ENCODE measurements at regions not wholly inside any gene's neighbourhood (a gene's known extent, or its start where the extent isn't known, plus 50 kb on each side); places are given as distances from the start of the nearest gene placed in this dataset.

DNA sequence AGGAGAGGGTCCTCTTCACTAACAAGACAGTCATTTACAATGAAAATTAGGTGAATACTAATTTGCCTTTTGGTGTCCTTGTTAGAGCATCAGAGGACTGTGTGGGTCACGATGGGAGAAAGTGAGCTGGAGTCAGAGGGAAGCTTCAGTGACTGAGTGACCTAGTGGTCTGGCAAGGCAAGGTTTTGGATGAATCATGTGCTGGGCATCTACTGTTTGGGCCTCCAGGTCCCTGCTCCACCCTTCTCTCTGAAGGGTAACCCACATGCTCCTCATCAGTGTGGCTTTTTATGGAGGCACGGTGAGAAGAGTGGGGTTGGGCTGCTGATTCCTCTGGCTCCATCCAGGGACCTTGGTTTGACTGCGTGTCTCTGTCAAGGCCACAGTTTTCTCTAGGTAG is 60.5 kb upstream of the EXOC2 start:
- peak; percentile 1 for DNase-seq

DNA sequence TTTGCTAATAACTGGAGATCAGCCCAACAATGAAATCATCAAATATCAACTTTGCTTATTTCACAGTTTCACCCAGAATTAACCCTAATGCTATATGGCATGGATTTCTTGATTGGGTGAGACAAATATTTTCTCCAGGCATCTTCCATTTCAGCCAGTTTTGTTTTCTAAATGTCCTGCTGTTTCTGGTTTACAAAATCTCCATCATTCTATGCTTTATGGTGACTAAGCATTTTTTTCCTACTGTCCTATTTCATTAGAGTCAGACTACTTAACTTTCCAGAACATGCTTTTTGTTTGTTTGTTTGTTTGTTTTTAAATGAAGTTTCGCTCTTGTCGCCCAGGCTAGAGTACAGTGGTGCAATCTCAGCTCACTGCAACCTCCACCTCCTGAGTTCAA is 59.5 kb upstream of the EXOC2 start:
- no peak for DNase-seq

DNA sequence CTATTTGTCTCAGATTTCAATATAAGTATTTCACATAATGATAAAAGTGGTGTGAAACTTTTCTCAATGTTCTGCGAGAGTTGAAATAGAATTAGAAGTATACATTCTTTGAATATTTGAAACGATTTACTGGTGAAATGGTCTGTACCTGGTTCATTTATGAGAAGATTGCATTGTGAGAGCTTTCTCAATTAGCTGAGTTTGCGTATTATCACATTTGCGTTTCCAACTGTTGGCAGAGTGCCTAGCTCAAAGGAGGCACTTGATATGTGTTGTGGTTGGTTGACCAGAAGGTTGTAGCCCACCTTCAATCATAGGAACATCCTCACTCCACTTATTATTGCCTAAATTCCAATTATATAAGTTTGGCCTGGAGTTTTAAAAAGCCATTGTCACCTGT is 58.8 kb upstream of the EXOC2 start:
- no peak for DNase-seq

DNA sequence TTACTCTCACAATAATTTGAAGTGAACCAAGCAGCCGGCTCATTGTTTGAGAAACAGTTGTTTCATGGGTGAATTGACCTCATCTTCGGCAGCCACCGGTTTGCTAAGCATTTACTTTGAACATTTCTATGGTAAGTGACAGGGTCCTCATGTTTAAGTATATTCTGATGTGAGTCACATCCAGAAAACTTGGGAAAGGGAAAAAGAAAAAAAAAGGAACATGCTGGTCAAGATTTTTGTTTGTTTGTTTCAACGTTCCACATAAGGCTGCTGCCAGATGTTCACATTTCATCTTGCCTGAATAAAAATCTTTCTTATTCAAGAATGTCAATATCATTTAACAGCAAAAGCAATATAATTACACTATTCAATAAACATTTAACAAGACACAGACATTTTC is 55.0 kb upstream of the EXOC2 start:
- no peak for DNase-seq

DNA sequence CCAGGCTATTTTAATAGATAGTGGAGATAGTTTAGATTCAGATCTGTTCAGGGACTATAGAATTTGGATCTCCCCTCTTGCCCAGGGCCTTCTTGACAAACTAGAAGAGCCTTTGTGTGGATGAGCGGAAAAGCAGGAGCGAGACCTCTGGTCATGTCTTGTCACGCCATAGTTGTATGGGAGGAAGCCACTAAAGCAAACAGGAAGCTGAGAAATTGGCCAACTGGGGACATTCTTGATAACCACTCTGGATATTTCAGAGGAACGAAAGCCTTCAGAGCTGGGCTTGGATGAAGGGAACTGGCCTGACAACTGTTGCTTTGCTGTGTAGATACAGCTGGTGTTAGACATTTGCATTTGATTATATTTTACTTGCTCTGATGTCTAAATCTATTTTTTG is 54.1 kb upstream of the EXOC2 start:
- no peak for DNase-seq

DNA sequence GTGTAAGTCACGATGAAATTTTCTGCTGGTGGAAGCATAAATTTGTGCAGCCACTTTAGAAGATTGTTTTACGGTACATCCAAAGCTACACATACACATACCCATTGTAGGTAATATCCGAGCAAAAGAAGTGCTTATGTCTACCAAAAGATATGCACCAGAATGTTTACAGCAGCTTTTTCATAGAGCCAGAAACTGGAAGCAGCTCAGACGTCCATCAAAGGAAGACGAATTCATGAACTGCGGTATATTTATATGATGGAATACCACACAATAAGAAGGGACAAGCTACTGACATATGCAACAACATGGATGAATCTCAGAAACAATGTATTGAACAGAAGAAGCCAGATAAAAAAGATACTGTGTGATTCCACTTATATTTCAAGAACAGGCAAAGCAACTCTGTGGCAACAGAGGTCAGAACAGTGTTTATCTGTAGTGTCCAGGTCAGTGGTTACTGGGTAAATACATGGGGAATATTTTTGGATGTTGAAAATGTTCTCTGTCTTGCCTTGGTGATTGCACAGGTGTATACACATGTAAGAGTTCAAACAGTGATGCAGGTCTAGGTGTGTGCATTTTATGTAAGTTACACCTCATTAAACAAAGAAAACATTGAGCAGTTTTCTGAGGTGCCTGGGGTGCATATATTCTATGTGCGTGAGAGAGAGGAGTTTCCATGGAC is 51.9 kb upstream of the EXOC2 start:
- DNase-seq = no peak

DNA sequence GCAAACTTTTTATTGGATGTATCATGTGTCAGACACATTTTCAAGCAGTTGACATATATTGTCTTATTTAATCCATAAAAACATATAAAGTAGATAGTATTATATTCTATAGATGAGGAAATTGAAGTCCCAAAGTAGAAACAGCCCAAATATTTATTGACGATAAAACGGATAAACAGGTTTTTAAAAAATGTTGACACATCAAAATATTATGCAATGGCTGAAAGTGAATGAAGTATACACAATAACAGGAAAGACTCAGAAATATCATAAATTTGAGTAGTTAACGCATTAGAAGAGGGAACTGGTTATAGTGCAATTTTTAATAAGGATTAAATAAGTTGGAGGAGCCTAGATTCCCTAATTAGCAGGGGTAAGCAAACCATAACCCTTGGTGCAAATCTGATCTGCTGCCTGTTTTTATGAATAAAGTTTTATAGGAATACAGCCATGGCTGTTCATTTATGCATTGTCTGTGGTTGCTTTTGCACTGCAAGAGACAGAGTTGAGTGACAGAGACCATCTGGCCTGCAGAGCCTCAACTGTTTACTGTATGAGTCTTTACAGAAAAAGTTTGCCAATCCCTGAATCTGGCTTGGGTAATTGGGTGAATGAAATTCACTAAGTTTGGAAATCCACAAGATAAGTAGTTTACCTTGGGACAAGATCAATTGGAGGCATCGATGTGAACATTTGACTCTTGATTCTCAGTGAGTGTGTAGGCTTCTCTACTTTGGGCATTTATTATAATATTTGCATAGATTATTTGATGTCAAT is 50.6 kb upstream of the EXOC2 start:
- no peak for DNase-seq
